HepG2 (cell line): ENCODE measurements at regions not wholly inside any gene's neighbourhood (a gene's known extent, or its start where the extent isn't known, plus 50 kb on each side); places are given as distances from the start of the nearest gene placed in this dataset.

ENCODE experiments used
- ATAC-seq: fragments of 200-7000 bp; cut with Tn5 transposase; 3 replicates; pipeline ENCODE4 v1.9.1; 2020; ENCODE audit warnings: mild to moderate bottlenecking, moderate library complexity
- BruUV-seq: library from RNA; stranded (reverse); fragments of 400-500 nt; replicated peaks from 2 replicates; lab custom pipeline; 2021; lab: Mats Ljungman, UMichigan
- CTCF ChIA-PET: fragments of 300-600 bp; formaldehyde crosslinking; extraction: SDS; loops from one replicate; lab custom pipeline; 2021; ENCODE audit warnings: low total read pairs, inconsistent platforms, low intra/inter-chr PET ratio; lab: Yijun Ruan, JAX
- POLR2A ChIA-PET: fragments of 350-600 bp; sonication (Branson Sonifier 250); formaldehyde crosslinking; loops from one replicate; lab custom pipeline; 2020; ENCODE audit warnings: antibody characterized with exemption, inconsistent platforms; lab: Yijun Ruan, JAX
- DNase-seq: peaks from one replicate; pipeline ENCODE4 v3.0.0-alpha.2; 2015; ENCODE audit warnings: low spot score
- FAIRE-seq: peaks from 3 replicates; lab custom pipeline; 2011; peaks lifted over from hg19 to GRCh38; lab: Jason Lieb, UNC
- H2AFZ ChIP-seq: one replicate; pipeline ENCODE4 v1.6.1; 2011; ENCODE audit warnings: low read length, inconsistent platforms
- H3K27ac ChIP-seq: fragments of 300-600 bp; 3 replicates; pipeline ENCODE4 v1.8.0; 2011; ENCODE audit warnings: mixed run types, mild to moderate bottlenecking, mixed read lengths, low read length, inconsistent platforms; ENCODE audit not compliant: insufficient read depth; ENCODE audit errors: extremely low read length
- H3K27me3 ChIP-seq, 2 experiments: fragments of 200-600 bp in 1 of 2; 2 replicates in 1 of 2; 3 replicates in 1 of 2; pipeline versions ENCODE4 v1.6.0 to v1.8.0; 2011; ENCODE audit warnings: low read length in 2 of 2, mild to moderate bottlenecking in 2 of 2, moderate library complexity in 2 of 2, inconsistent platforms in 1 of 2; ENCODE audit not compliant: insufficient read depth in 2 of 2, control insufficient read depth in 1 of 2
- H3K36me3 ChIP-seq, 2 experiments: fragments of 200-600 bp in 1 of 2; replicated peaks in 1 of 2; 2 replicates in 1 of 2; 3 replicates in 1 of 2; pipeline versions ENCODE4 v1.5.1 to v1.8.0; 2011; ENCODE audit warnings: low read length in 2 of 2, inconsistent platforms in 1 of 2; ENCODE audit not compliant: insufficient read depth in 2 of 2, control insufficient read depth in 1 of 2
- H3K4me1 ChIP-seq: 2 replicates; pipeline ENCODE4 v1.5.1; 2012; ENCODE audit warnings: low read length, inconsistent platforms; ENCODE audit not compliant: insufficient read depth
- H3K4me2 ChIP-seq: 2 replicates; pipeline ENCODE4 v1.6.0; 2011; ENCODE audit warnings: low read depth, low read length, inconsistent platforms
- H3K4me3 ChIP-seq, 3 experiments: fragments of 200-600 bp in 1 of 3; sonication (generic), shearing (Covaris generic) in 1 of 3; replicated peaks in 1 of 3; 2 replicates each; pipeline ENCODE4 v1.5.1; 2011 to 2016; ENCODE audit warnings: low read length in 3 of 3, inconsistent platforms in 2 of 3, low read depth in 2 of 3, mild to moderate bottlenecking in 2 of 3, control low read depth in 1 of 3, mixed read lengths in 1 of 3; ENCODE audit not compliant: insufficient read depth in 1 of 3
- H3K79me2 ChIP-seq: one replicate; pipeline ENCODE4 v1.6.1; 2011; ENCODE audit warnings: low read length, inconsistent platforms; ENCODE audit not compliant: insufficient read depth
- H3K9ac ChIP-seq: 2 replicates; pipeline ENCODE4 v1.6.0; 2011; ENCODE audit warnings: mild to moderate bottlenecking, low read depth, low read length, inconsistent platforms; ENCODE audit not compliant: insufficient read depth
- H3K9me3 ChIP-seq: 2 replicates; pipeline ENCODE4 v1.5.1; 2012; ENCODE audit warnings: mild to moderate bottlenecking, low read length
- H4K20me1 ChIP-seq: 2 replicates; pipeline ENCODE4 v1.6.0; 2011; ENCODE audit warnings: inconsistent platforms, mild to moderate bottlenecking, low read length, moderate library complexity; ENCODE audit not compliant: insufficient read depth
- BRD4 ChIP-seq: sonication (generic); formaldehyde crosslinking; IDR thresholded peaks from 2 replicates; pipeline ENCODE4 v1.4.0; 2020; ENCODE audit warnings: missing genetic modification reagents
- HDAC6 ChIP-seq: fragments of 200-600 bp; sonication (generic); IDR thresholded peaks from 2 replicates; pipeline ENCODE4 v1.7.0; 2017; ENCODE audit warnings: mild to moderate bottlenecking, antibody characterized with exemption, low read length, low read depth
- MAFF ChIP-seq: IDR thresholded peaks from 2 replicates; pipeline ENCODE4 v1.6.1; 2011; ENCODE audit warnings: low read depth, low read length, improper control_type of control experiment
- ZNF354B ChIP-seq: sonication (generic); formaldehyde crosslinking; IDR thresholded peaks from 2 replicates; pipeline ENCODE4 v1.8.0; 2022; ENCODE audit warnings: mild to moderate bottlenecking, missing genetic modification reagents
- WGBS: methylation state at CpG from one replicate; pipeline ENCODE4 v1.1.6; 2017; ENCODE audit warnings: low lambda C conversion rate; 5-methylcytosine and 5-hydroxymethylcytosine counted together
- in situ Hi-C: cut with HindIII; loops from 2 replicates; pipeline ENCODE4 v1.10.0; 2017; ENCODE audit warnings: low pct_unique_long_range_greater_than_20kb; ENCODE audit not compliant: extremely low pct_ligation_motif_present
- intact Hi-C: fragments of 100-400 bp; cut with micrococcal nuclease; formaldehyde crosslinking; loops from one replicate; pipeline ENCODE4 v1.10.0; 2022; ENCODE audit not compliant: unreplicated experiment
- TF ChIP-seq, protein P1 (sequence below): sonication (generic); formaldehyde crosslinking; IDR thresholded peaks from 2 replicates; pipeline ENCODE4 v1.8.0; 2023; ENCODE audit warnings: mild to moderate bottlenecking, missing genetic modification reagents
- TF ChIP-seq, protein P2 (sequence below): sonication (generic); formaldehyde crosslinking; IDR thresholded peaks from 2 replicates; pipeline ENCODE4 v1.5.1; 2020; ENCODE audit warnings: mild to moderate bottlenecking, missing genetic modification reagents

DNA sequence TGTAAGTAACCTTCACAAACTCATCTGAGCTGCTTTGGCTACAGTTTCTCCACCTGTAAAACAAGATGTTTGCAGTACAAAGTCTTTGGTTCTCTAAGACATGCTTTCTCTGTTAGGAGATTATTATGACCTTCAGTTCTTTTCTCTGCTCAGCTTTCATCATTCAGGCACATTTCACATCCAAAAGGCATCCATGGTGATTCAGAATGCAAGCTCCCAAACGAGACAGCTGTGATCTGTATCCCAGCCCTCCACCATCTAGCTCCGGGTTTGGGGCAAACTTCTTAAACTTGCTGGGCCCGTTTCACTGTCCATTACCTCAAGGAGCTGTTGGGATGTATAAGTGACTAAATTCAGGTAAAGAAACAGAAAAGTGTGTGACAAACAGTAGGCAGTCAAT lies 95.8 kb upstream of the COL1A2 start (continued):
- TF ChIP-seq, protein P1, sequence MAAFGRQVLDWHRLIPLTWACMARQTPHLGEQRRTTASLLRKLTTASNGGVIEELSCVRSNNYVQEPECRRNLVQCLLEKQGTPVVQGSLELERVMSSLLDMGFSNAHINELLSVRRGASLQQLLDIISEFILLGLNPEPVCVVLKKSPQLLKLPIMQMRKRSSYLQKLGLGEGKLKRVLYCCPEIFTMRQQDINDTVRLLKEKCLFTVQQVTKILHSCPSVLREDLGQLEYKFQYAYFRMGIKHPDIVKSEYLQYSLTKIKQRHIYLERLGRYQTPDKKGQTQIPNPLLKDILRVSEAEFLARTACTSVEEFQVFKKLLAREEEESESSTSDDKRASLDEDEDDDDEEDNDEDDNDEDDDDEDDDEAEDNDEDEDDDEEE: no peak
- TF ChIP-seq HDAC6: no peak
- TF ChIP-seq MAFF: no peak

DNA sequence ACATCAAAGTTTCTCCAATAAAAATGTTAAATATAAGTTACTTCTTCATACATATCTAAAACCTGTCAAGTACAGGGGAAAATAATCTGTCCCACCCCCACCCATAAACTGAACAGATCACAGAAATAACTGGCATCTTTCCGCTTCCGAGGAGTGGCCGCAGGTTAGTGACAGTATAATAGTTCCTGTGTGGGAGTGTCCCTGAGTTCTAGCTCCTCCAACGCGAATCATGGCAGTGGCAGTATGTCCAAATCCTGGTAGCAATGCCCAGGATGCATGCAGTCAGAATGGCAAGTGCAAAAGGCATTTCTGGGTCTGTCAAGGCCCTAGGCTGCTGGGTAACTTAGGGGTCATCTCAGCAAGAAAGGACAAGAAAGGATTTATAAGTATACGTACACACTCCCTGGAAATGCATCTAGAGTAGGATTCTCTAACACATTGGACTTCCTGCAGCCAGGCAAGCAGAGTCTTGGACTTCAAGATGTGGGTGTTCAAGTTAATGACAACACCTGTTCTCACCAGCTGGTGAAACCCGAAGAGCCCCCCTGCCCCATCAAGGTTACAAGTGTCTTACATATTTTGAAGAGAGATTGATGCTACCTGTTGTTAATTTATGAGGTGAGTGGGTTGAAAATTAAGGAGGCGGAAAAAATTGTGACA lies 94.4 kb upstream of the COL1A2 start:
- Histone ChIP-seq H3K27ac (no peak overlapping the region), H3K9me3 (no peaks in the 10 kb centered on the region), H3K4me2 (no peak overlapping the region), H3K4me1 (peaks cover 19% of the 10 kb centered on the region), H3K79me2 (no peaks in the 10 kb centered on the region), H4K20me1 (no peaks in the 10 kb centered on the region), H3K4me3 (no peak overlapping the region), H3K9ac (no peak overlapping the region), H3K27me3 (no peaks in the 10 kb centered on the region; a peak in 1 of 5 replicates), H3K36me3 (no peaks in the 10 kb centered on the region), H2AFZ (no peak overlapping the region)
- no peak for FAIRE-seq
- ChIA-PET CTCF (no interaction called here), POLR2A (no interaction called here)
- TF ChIP-seq, protein P2, sequence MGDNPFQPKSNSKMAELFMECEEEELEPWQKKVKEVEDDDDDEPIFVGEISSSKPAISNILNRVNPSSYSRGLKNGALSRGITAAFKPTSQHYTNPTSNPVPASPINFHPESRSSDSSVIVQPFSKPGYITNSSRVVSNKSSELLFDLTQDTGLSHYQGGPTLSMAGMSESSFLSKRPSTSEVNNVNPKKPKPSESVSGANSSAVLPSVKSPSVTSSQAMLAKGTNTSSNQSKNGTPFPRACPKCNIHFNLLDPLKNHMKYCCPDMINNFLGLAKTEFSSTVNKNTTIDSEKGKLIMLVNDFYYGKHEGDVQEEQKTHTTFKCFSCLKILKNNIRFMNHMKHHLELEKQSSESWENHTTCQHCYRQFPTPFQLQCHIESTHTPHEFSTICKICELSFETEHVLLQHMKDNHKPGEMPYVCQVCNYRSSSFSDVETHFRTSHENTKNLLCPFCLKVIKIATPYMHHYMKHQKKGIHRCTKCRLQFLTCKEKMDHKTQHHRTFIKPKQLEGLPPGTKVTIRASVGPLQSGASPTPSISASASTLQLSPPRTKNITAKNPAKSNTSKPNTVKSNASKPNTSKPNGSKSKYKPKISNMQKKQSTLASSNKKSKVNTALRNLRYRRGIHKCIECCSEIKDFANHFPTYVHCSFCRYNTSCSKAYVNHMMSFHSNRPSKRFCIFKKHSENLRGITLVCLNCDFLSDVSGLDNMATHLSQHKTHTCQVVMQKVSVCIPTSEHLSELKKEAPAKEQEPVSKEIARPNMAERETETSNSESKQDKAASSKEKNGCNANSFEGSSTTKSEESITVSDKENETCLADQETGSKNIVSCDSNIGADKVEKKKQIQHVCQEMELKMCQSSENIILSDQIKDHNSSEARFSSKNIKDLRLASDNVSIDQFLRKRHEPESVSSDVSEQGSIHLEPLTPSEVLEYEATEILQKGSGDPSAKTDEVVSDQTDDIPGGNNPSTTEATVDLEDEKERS (CRISPR knock-in tag): no peak
- TF ChIP-seq HDAC6: no peak
- no peak for TF ChIP-seq ZNF354B (CRISPR knock-in tag)
- TF ChIP-seq BRD4 (CRISPR knock-in tag): no peak
- 53% methylated on average over 8 of the region's 8 CpGs for WGBS
- no peak for DNase-seq
- no peak for ATAC-seq
- no TSS peak for BruUV-seq
- intact Hi-C loops: no loop called here
- in situ Hi-C loops: no loop called here
